GM12878 (cell line): ENCODE measurements at regions not wholly inside any gene's neighbourhood (a gene's known extent, or its start where the extent isn't known, plus 50 kb on each side); places are given as distances from the start of the nearest gene placed in this dataset.

ENCODE experiments used
- ATAC-seq: fragments of 200-7000 bp; cut with Tn5 transposase; 3 replicates; pipeline ENCODE4 v1.9.1; 2020; ENCODE audit warnings: mild to moderate bottlenecking, moderate library complexity
- BruUV-seq: library from RNA; stranded (reverse); fragments of 400-500 nt; replicated peaks from 2 replicates; lab custom pipeline; 2021; lab: Mats Ljungman, UMichigan
- CTCF ChIA-PET: fragments of 300-600 bp; sonication (Branson Sonifier 250); formaldehyde crosslinking; extraction: SDS; loops from one replicate; lab custom pipeline; 2021; ENCODE audit warnings: inconsistent platforms; lab: Yijun Ruan, JAX
- POLR2A ChIA-PET: fragments of 350-600 bp; formaldehyde crosslinking; extraction: SDS; loops from one replicate; lab custom pipeline; 2021; ENCODE audit warnings: inconsistent platforms; lab: Charles Lee
- RAD21 ChIA-PET: fragments of 300-600 bp; sonication (Branson Sonifier 250); formaldehyde crosslinking; loops from one replicate; lab custom pipeline; 2023; ENCODE audit warnings: antibody characterized with exemption; ENCODE audit not compliant: unreplicated experiment; lab: Charles Lee
- SMC1A ChIA-PET: fragments of 300-600 bp; sonication (Branson Sonifier 250); formaldehyde crosslinking; loops from one replicate; lab custom pipeline; 2023; ENCODE audit not compliant: unreplicated experiment, uncharacterized antibody; lab: Charles Lee
- DNase-seq: peaks from one replicate; pipeline ENCODE4 v3.0.0-alpha.2; 2011; ENCODE audit warnings: low read depth, low spot score
- FAIRE-seq: peaks from 3 replicates; lab custom pipeline; 2011; peaks lifted over from hg19 to GRCh38; lab: Jason Lieb, UNC
- H2AFZ ChIP-seq: 2 replicates; pipeline ENCODE4 v1.6.0; 2011; ENCODE audit warnings: low read depth, low read length, control low read depth; ENCODE audit not compliant: control insufficient read depth
- H3K27ac ChIP-seq: 2 replicates; pipeline ENCODE4 v1.5.1; 2011; ENCODE audit warnings: control low read depth; ENCODE audit not compliant: control insufficient read depth, insufficient read depth
- H3K27me3 ChIP-seq, 2 experiments: replicated peaks in 1 of 2; 2 replicates each; pipeline versions ENCODE4 v1.6.0 to v1.6.1; 2011; ENCODE audit warnings: low read length in 1 of 2; ENCODE audit not compliant: control insufficient read depth in 2 of 2, insufficient read depth in 2 of 2
- H3K36me3 ChIP-seq, 2 experiments: 2 replicates each; pipeline ENCODE4 v1.5.1; 2011; ENCODE audit warnings: low read length in 1 of 2; ENCODE audit not compliant: control insufficient read depth in 2 of 2, insufficient read depth in 2 of 2
- H3K4me1 ChIP-seq: 2 replicates; pipeline ENCODE4 v1.6.1; 2011; ENCODE audit warnings: mild to moderate bottlenecking, low read length, moderate library complexity, mixed read lengths; ENCODE audit not compliant: control insufficient read depth, insufficient read depth
- H3K4me2 ChIP-seq: 2 replicates; pipeline ENCODE4 v1.6.0; 2011; ENCODE audit warnings: control low read depth; ENCODE audit not compliant: control insufficient read depth, insufficient read depth
- H3K4me3 ChIP-seq: fragments of 200-600 bp; sonication (generic); 2 replicates; pipeline ENCODE4 v1.5.1; 2016
- H3K79me2 ChIP-seq: 2 replicates; pipeline ENCODE4 v1.6.0; 2011; ENCODE audit warnings: low read length; ENCODE audit not compliant: control insufficient read depth, insufficient read depth
- H3K9ac ChIP-seq: 2 replicates; pipeline ENCODE4 v1.8.0; 2011; ENCODE audit warnings: low read length, control low read depth, mixed read lengths; ENCODE audit not compliant: control insufficient read depth, insufficient read depth
- H3K9me3 ChIP-seq: replicated peaks from 3 replicates; pipeline ENCODE4 v1.5.1; 2011; ENCODE audit warnings: mild to moderate bottlenecking, low read length; ENCODE audit not compliant: control insufficient read depth, insufficient read depth
- H4K20me1 ChIP-seq: 2 replicates; pipeline ENCODE4 v1.6.0; 2011; ENCODE audit not compliant: control insufficient read depth, insufficient read depth
- CHD4 ChIP-seq: fragments of 200-600 bp; sonication (generic); IDR thresholded peaks from 2 replicates; pipeline ENCODE4 v1.6.1; 2016; ENCODE audit warnings: mild to moderate bottlenecking
- CREM ChIP-seq: IDR thresholded peaks from 2 replicates; pipeline ENCODE4 v1.6.1; 2014; ENCODE audit warnings: antibody characterized with exemption, low read depth
- JUND ChIP-seq: IDR thresholded peaks from 2 replicates; pipeline ENCODE4 v1.6.1; 2012; ENCODE audit warnings: low read depth, mild to moderate bottlenecking, low read length, improper control_type of control experiment, moderate library complexity
- MEF2A ChIP-seq: IDR thresholded peaks from 2 replicates; pipeline ENCODE4 v1.6.1; 2011; ENCODE audit warnings: low read depth, mild to moderate bottlenecking, low read length, moderate library complexity; ENCODE audit not compliant: insufficient read depth
- MLLT1 ChIP-seq: fragments of 450-650 bp; IDR thresholded peaks from 2 replicates; pipeline ENCODE4 v1.6.1; 2016; ENCODE audit warnings: mild to moderate bottlenecking
- NR2C1 ChIP-seq: fragments of 450-650 bp; IDR thresholded peaks from 2 replicates; pipeline ENCODE4 v1.6.1; 2017; ENCODE audit warnings: antibody characterized with exemption, mild to moderate bottlenecking, moderate library complexity
- PKNOX1 ChIP-seq: fragments of 450-650 bp; IDR thresholded peaks from 2 replicates; pipeline ENCODE4 v1.6.1; 2016; ENCODE audit warnings: mild to moderate bottlenecking
- RUNX3 ChIP-seq: IDR thresholded peaks from 2 replicates; pipeline ENCODE4 v1.6.1; 2012; ENCODE audit warnings: low read length, inconsistent platforms
- TBL1XR1 ChIP-seq: IDR thresholded peaks from 2 replicates; pipeline ENCODE4 v1.6.1; 2012; ENCODE audit warnings: low read depth, low read length, improper control_type of control experiment
- USF2 ChIP-seq: IDR thresholded peaks from 2 replicates; pipeline ENCODE4 v1.6.1; 2011; ENCODE audit warnings: low read depth, low read length, improper control_type of control experiment, borderline replicate concordance
- WGBS: methylation state at CpG from one replicate; pipeline ENCODE4 v1.1.6; 2016; ENCODE audit warnings: low lambda C conversion rate; ENCODE audit not compliant: insufficient replicate concordance, insufficient coverage; ENCODE audit errors: missing lambda C conversion rate; 5-methylcytosine and 5-hydroxymethylcytosine counted together
- in situ Hi-C: fragments of 300-500 bp; cut with MboI; formaldehyde crosslinking; loops from 9 replicates; pipeline ENCODE4 v1.14.3; 2018; ENCODE audit warnings: mixed read lengths
- intact Hi-C: fragments of 100-400 bp; cut with micrococcal nuclease; formaldehyde crosslinking; loops from one replicate; pipeline ENCODE4 v1.14.2; 2022; ENCODE audit not compliant: unreplicated experiment
- TF ChIP-seq, protein P1 (sequence below): fragments of 450-650 bp; IDR thresholded peaks from 2 replicates; pipeline ENCODE4 v1.6.1; 2017; ENCODE audit warnings: mild to moderate bottlenecking, moderate library complexity

GRCh38 chr2:176537932-176538331 is 268.7 kb downstream of the MTX2 start:
- H3K4me1 ChIP-seq = no peaks in the 10 kb centered on the region
- H3K27ac ChIP-seq = no peak overlapping the region
- H3K36me3 ChIP-seq = no peaks in the 10 kb centered on the region
- no TSS peak for BruUV-seq
- FAIRE-seq (no peak), DNase-seq (no peak), ATAC-seq (no peak)
- ChIA-PET POLR2A (no interaction called here), SMC1A (no interaction called here)
- no peaks in the 10 kb centered on the region for H3K9me3 ChIP-seq
- no peak overlapping the region for H3K4me3 ChIP-seq
- H3K9ac ChIP-seq = no peak overlapping the region
- no peaks in the 10 kb centered on the region; a peak in 2 of 4 replicates for H3K27me3 ChIP-seq
- in situ Hi-C loops = no loop called here
- no peaks in the 10 kb centered on the region for H3K79me2 ChIP-seq
- H4K20me1 ChIP-seq = no peaks in the 10 kb centered on the region
- intact Hi-C loops = no loop called here
- TF ChIP-seq PKNOX1 (no peak), TBL1XR1 (no peak), MEF2A (no peak), JUND (no peak), NR2C1 (no peak), RUNX3 (no peak), USF2 (no peak), CHD4 (no peak), CREM (no peak), MLLT1 (no peak)
- TF ChIP-seq, protein P1, sequence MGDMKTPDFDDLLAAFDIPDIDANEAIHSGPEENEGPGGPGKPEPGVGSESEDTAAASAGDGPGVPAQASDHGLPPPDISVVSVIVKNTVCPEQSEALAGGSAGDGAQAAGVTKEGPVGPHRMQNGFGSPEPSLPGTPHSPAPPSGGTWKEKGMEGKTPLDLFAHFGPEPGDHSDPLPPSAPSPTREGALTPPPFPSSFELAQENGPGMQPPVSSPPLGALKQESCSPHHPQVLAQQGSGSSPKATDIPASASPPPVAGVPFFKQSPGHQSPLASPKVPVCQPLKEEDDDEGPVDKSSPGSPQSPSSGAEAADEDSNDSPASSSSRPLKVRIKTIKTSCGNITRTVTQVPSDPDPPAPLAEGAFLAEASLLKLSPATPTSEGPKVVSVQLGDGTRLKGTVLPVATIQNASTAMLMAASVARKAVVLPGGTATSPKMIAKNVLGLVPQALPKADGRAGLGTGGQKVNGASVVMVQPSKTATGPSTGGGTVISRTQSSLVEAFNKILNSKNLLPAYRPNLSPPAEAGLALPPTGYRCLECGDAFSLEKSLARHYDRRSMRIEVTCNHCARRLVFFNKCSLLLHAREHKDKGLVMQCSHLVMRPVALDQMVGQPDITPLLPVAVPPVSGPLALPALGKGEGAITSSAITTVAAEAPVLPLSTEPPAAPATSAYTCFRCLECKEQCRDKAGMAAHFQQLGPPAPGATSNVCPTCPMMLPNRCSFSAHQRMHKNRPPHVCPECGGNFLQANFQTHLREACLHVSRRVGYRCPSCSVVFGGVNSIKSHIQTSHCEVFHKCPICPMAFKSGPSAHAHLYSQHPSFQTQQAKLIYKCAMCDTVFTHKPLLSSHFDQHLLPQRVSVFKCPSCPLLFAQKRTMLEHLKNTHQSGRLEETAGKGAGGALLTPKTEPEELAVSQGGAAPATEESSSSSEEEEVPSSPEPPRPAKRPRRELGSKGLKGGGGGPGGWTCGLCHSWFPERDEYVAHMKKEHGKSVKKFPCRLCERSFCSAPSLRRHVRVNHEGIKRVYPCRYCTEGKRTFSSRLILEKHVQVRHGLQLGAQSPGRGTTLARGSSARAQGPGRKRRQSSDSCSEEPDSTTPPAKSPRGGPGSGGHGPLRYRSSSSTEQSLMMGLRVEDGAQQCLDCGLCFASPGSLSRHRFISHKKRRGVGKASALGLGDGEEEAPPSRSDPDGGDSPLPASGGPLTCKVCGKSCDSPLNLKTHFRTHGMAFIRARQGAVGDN = no peak
- TF ChIP-seq, all 136 proteins: peak for 0
- ChIA-PET RAD21 (no interaction called here), CTCF (no interaction called here)
- no peak overlapping the region for H2AFZ ChIP-seq
- WGBS = 40% methylated on average over 3 of the region's 3 CpGs
- no peak overlapping the region for H3K4me2 ChIP-seq
